Loucy (cell line): ENCODE measurements at regions not wholly inside any gene's neighbourhood (a gene's known extent, or its start where the extent isn't known, plus 50 kb on each side); places are given as distances from the start of the nearest gene placed in this dataset.

Experiments used
- CTCF ChIP-seq: fragments of 200-600 bp; sonication (generic); conservative IDR thresholded peaks from 2 replicates; pipeline ENCODE4 v1.5.1; 2014; ENCODE audit warnings: mild to moderate bottlenecking, antibody characterized with exemption, low read length
- EZH2phosphoT487 ChIP-seq: fragments of 200-600 bp; IDR thresholded peaks from 2 replicates; pipeline ENCODE4 v1.6.1; 2018; ENCODE audit warnings: antibody characterized with exemption, mild to moderate bottlenecking, moderate library complexity, borderline replicate concordance

GRCh38 chr5:13218518-13218917 is 726.0 kb downstream of the DNAH5 start:
- TF ChIP-seq CTCF: no peak
- no peak for TF ChIP-seq EZH2phosphoT487
